MM.1S (cell line): ENCODE measurements at regions not wholly inside any gene's neighbourhood (a gene's known extent, or its start where the extent isn't known, plus 50 kb on each side); places are given as distances from the start of the nearest gene placed in this dataset.

Source experiments
- DNase-seq: peaks from one replicate; pipeline ENCODE4 v3.0.0-alpha.2; 2015
- H2AFZ ChIP-seq: fragments of 300-600 bp; sonication (generic); 2 replicates; pipeline ENCODE4 v1.6.0; 2016; ENCODE audit warnings: antibody characterized with exemption, low read length
- H3F3A ChIP-seq: fragments of 300-600 bp; sonication (generic); 2 replicates; pipeline ENCODE4 v1.6.1; 2016; ENCODE audit warnings: mild to moderate bottlenecking, antibody characterized with exemption, low read length, moderate library complexity, mixed read lengths; ENCODE audit not compliant: insufficient read depth
- H3K27ac ChIP-seq: fragments of 300-600 bp; sonication (generic); 2 replicates; pipeline ENCODE4 v1.5.1; 2016; ENCODE audit warnings: mild to moderate bottlenecking, low read length
- H3K27me3 ChIP-seq: fragments of 300-600 bp; sonication (generic); replicated peaks from 2 replicates; pipeline ENCODE4 v1.6.0; 2016; ENCODE audit warnings: low read length; ENCODE audit not compliant: insufficient read depth
- H3K36me3 ChIP-seq: fragments of 300-600 bp; sonication (generic); replicated peaks from 2 replicates; pipeline ENCODE4 v1.6.1; 2016; ENCODE audit warnings: mild to moderate bottlenecking, low read length, mixed read lengths; ENCODE audit not compliant: insufficient read depth
- H3K4me1 ChIP-seq: fragments of 300-600 bp; sonication (generic); 2 replicates; pipeline ENCODE4 v1.6.1; 2016; ENCODE audit warnings: low read length, mixed read lengths
- H3K4me2 ChIP-seq: fragments of 300-600 bp; sonication (generic); 2 replicates; pipeline ENCODE4 v1.6.0; 2016; ENCODE audit warnings: low read depth, low read length
- H3K4me3 ChIP-seq: fragments of 300-600 bp; sonication (generic); 2 replicates; pipeline ENCODE4 v1.5.1; 2016; ENCODE audit warnings: low read length, mixed read lengths
- H3K79me2 ChIP-seq: fragments of 300-600 bp; sonication (generic); 2 replicates; pipeline ENCODE4 v1.6.1; 2016; ENCODE audit warnings: mixed run types, low read length, mixed read lengths
- H3K9ac ChIP-seq: fragments of 300-600 bp; sonication (generic); 2 replicates; pipeline ENCODE4 v1.6.1; 2016; ENCODE audit warnings: low read length, mixed read lengths
- H3K9me2 ChIP-seq: fragments of 300-600 bp; sonication (generic); replicated peaks from 2 replicates; pipeline ENCODE4 v1.6.1; 2016; ENCODE audit warnings: mild to moderate bottlenecking, low read length, mixed read lengths; ENCODE audit not compliant: insufficient read depth
- H3K9me3 ChIP-seq: fragments of 300-600 bp; sonication (generic); replicated peaks from 2 replicates; pipeline ENCODE4 v1.6.1; 2016; ENCODE audit warnings: mild to moderate bottlenecking, low read length, mixed read lengths; ENCODE audit not compliant: insufficient read depth
- H4K20me1 ChIP-seq: fragments of 300-600 bp; sonication (generic); 2 replicates; pipeline ENCODE4 v1.6.1; 2016; ENCODE audit warnings: mild to moderate bottlenecking, low read length, moderate library complexity, mixed read lengths; ENCODE audit not compliant: insufficient read depth
- CTCF ChIP-seq: fragments of 300-600 bp; sonication (generic); IDR thresholded peaks from 2 replicates; pipeline ENCODE4 v1.5.1; 2016; ENCODE audit warnings: antibody characterized with exemption, low read length, mixed read lengths
- EZH2 ChIP-seq: fragments of 300-600 bp; sonication (generic); optimal IDR thresholded peaks from 2 replicates; pipeline ENCODE3; 2017; ENCODE audit warnings: low read depth, mild to moderate bottlenecking, antibody characterized with exemption, low read length, mixed read lengths
- EZH2phosphoT487 ChIP-seq: fragments of 300-600 bp; sonication (generic); IDR thresholded peaks from 2 replicates; pipeline ENCODE4 v1.6.1; 2018; ENCODE audit warnings: antibody characterized with exemption, low read length

- Histone ChIP-seq H3K27me3 (no peaks in the 10 kb centered on the region), H3F3A (no peaks in the 10 kb centered on the region), H4K20me1 (no peaks in the 10 kb centered on the region), H3K4me3 (no peak overlapping the region), H3K79me2 (no peaks in the 10 kb centered on the region), H3K4me1 (no peaks in the 10 kb centered on the region), H3K27ac (no peak overlapping the region), H3K9ac (no peak overlapping the region), H2AFZ (no peak overlapping the region), H3K4me2 (no peak overlapping the region), H3K9me2 (no peaks in the 10 kb centered on the region), H3K9me3 (no peaks in the 10 kb centered on the region), H3K36me3 (no peaks in the 10 kb centered on the region)
- DNase-seq: no peak
- TF ChIP-seq EZH2: no peak
- TF ChIP-seq EZH2phosphoT487: no peak
- TF ChIP-seq CTCF: no peak
Observed at GRCh38 chr16:6231398-6231797, 1101.2 kb upstream of the RBFOX1 start.

DNA sequence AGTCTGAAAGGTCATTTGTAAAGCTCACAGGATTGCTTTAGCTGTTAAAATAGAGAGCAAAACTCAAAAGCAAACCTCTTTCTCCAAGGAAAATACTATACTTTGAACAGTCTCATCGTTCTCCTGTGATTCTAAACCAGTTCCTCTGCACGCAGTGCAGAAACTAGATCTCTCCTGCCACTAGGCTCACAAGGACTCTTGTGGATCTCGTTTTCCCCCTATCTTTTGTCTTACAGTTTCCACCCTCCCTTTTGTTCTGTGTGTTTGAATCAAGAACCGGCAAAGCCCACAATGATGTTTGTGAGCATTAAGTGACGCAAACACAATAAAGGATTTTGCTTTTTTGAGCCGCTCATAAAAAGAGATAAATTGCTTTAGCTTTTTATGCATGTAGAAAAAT is 1103.5 kb upstream of the RBFOX1 start:
- Histone ChIP-seq H3K4me3 (no peak overlapping the region), H3K27me3 (no peaks in the 10 kb centered on the region), H3K79me2 (no peaks in the 10 kb centered on the region), H3K36me3 (no peaks in the 10 kb centered on the region), H3K4me2 (no peak overlapping the region), H2AFZ (no peak overlapping the region), H3K9me2 (no peaks in the 10 kb centered on the region), H3K9ac (no peak overlapping the region), H3K9me3 (no peaks in the 10 kb centered on the region), H3K4me1 (no peaks in the 10 kb centered on the region), H3K27ac (no peak overlapping the region), H4K20me1 (no peaks in the 10 kb centered on the region), H3F3A (no peaks in the 10 kb centered on the region)
- TF ChIP-seq EZH2phosphoT487: no peak
- TF ChIP-seq EZH2: no peak
- no peak for TF ChIP-seq CTCF
- no peak for DNase-seq

DNA sequence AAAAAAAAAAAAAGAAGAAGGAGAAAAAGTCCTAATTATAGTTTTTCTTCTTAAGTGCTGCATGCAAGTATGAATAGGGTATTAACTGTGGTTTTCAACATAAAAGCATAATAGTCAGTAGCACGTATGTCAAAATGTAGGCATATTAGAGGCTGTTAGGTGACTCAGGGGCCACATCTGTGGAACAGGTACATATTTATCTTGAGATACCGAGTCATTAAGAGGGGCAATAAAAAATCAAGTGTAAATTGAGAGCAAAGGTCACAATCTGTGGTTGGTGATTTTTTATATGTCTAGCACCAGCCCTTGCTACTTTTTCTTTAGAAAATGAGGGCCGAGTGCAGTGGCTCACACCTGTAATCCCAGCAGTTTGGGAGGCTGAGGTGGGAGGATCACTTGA is 1113.8 kb upstream of the RBFOX1 start:
- H3K4me3 ChIP-seq: no peak overlapping the region
- no peaks in the 10 kb centered on the region for H3K9me3 ChIP-seq
- no peaks in the 10 kb centered on the region for H3K27me3 ChIP-seq
- H3K9ac ChIP-seq: no peak overlapping the region
- no peaks in the 10 kb centered on the region for H3K4me1 ChIP-seq
- no peak for DNase-seq
- H3K9me2 ChIP-seq: no peaks in the 10 kb centered on the region
- H3K36me3 ChIP-seq: no peaks in the 10 kb centered on the region
- no peaks in the 10 kb centered on the region for H3K79me2 ChIP-seq
- H3K4me2 ChIP-seq: no peak overlapping the region
- H2AFZ ChIP-seq: no peak overlapping the region
- H3F3A ChIP-seq: no peaks in the 10 kb centered on the region
- TF ChIP-seq CTCF (no peak), EZH2 (no peak), EZH2phosphoT487 (no peak)
- no peaks in the 10 kb centered on the region for H4K20me1 ChIP-seq
- no peak overlapping the region for H3K27ac ChIP-seq

DNA sequence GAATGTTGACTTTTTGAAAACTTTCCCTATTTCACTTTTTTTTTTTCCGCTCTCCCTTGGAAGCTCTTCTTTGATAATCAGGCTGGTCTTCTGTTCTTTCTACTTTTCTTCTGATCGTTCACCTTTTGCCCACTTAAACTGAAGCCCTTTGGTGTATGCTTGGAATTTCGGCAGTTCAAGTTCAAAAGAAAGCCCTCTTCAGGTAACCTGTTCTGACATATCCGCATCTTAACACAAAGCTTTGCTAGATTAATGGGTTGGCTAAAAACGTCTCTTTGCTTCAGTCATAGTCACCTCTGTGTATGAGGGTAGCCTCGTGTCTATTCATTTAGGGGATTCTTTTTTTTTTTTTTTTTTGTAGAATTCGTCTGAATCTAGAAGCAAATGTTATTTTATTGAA is 1115.8 kb upstream of the RBFOX1 start:
- no peak for DNase-seq
- no peak for TF ChIP-seq EZH2
- TF ChIP-seq EZH2phosphoT487: no peak
- TF ChIP-seq CTCF: no peak
- Histone ChIP-seq H3F3A (no peaks in the 10 kb centered on the region), H3K27ac (no peak overlapping the region), H3K4me1 (no peaks in the 10 kb centered on the region), H3K9me3 (no peaks in the 10 kb centered on the region), H3K9me2 (no peaks in the 10 kb centered on the region), H3K27me3 (no peaks in the 10 kb centered on the region), H3K4me3 (no peak overlapping the region), H4K20me1 (no peaks in the 10 kb centered on the region), H3K9ac (no peak overlapping the region), H3K36me3 (no peaks in the 10 kb centered on the region), H3K79me2 (no peaks in the 10 kb centered on the region), H3K4me2 (no peak overlapping the region), H2AFZ (no peak overlapping the region)
